ENCODE measurements at regions not wholly inside any gene's neighbourhood (a gene's known extent, or its start where the extent isn't known, plus 50 kb on each side); places are given as distances from the start of the nearest gene placed in this dataset.

GRCh38 chr2:153373510-153374279 lies 104.9 kb downstream of the RPRM start:
- Mint-ChIP-seq H3K4me1 (peaks cover 27% of the 10 kb centered on the region), H3K36me3 (ENCODE audit: low read depth) (no peaks in the 10 kb centered on the region), H3K4me3 (no peak overlapping the region), H3K9me3 (no peaks in the 10 kb centered on the region), H3K27me3 (ENCODE audit: insufficient read depth, low read depth, poor library complexity) (no peaks in the 10 kb centered on the region), H3K27ac (no peak overlapping the region)
- Histone ChIP-seq H3K27me3 (ENCODE audit: insufficient read depth) (no peaks in the 10 kb centered on the region), H4K20me1 (replicated peaks; ENCODE audit: insufficient read depth) (no peaks in the 10 kb centered on the region), H3K79me2 (replicated peaks; ENCODE audit: insufficient read depth) (no peaks in the 10 kb centered on the region), H3F3A (replicated peaks; ENCODE audit: low read depth) (no peaks in the 10 kb centered on the region), H3K36me3 (ENCODE audit: insufficient read depth) (no peaks in the 10 kb centered on the region), H3K4me2 (no peak overlapping the region), H3K27ac (ENCODE audit: low read depth) (no peak overlapping the region), H2AFZ (no peak overlapping the region), H3K4me1 (ENCODE audit: insufficient read depth) (peaks cover 13% of the 10 kb centered on the region), H3K4me3 (no peak overlapping the region), H3K9me2 (ENCODE audit: insufficient read depth) (no peaks in the 10 kb centered on the region)
- no peak for DNase-seq (ENCODE audit: low spot score)
- ATAC-seq: no peak
- TF ChIP-seq REST (IDR thresholded peaks at IDR 0.05; ENCODE audit: unreplicated experiment) (no peak), STAT1 (IDR thresholded peaks at IDR 0.05; ENCODE audit: unreplicated experiment) (no peak), NANOG (IDR thresholded peaks at IDR 0.05; ENCODE audit: borderline replicate concordance) (no peak), POLR2AphosphoS5 (IDR thresholded peaks at IDR 0.05; ENCODE audit: low read depth) (no peak), CREB1 (CRISPR knock-in tag; IDR thresholded peaks at IDR 0.05; ENCODE audit: low read depth) (no peak), ETS1 (IDR thresholded peaks at IDR 0.05) (no peak), EZH2phosphoT487 (IDR thresholded peaks at IDR 0.05; ENCODE audit: unreplicated experiment) (no peak), EZH2 (IDR thresholded peaks at IDR 0.05; ENCODE audit: low read depth, unreplicated experiment) (no peak), ZNF114 (CRISPR knock-in tag; IDR thresholded peaks at IDR 0.05) (no peak), JUNB (IDR thresholded peaks at IDR 0.05; ENCODE audit: unreplicated experiment) (no peak), ZNF331 (CRISPR knock-in tag; IDR thresholded peaks at IDR 0.05; ENCODE audit: low read depth) (no peak)
- TF ChIP-seq, protein P1, sequence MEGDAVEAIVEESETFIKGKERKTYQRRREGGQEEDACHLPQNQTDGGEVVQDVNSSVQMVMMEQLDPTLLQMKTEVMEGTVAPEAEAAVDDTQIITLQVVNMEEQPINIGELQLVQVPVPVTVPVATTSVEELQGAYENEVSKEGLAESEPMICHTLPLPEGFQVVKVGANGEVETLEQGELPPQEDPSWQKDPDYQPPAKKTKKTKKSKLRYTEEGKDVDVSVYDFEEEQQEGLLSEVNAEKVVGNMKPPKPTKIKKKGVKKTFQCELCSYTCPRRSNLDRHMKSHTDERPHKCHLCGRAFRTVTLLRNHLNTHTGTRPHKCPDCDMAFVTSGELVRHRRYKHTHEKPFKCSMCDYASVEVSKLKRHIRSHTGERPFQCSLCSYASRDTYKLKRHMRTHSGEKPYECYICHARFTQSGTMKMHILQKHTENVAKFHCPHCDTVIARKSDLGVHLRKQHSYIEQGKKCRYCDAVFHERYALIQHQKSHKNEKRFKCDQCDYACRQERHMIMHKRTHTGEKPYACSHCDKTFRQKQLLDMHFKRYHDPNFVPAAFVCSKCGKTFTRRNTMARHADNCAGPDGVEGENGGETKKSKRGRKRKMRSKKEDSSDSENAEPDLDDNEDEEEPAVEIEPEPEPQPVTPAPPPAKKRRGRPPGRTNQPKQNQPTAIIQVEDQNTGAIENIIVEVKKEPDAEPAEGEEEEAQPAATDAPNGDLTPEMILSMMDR (conservative IDR thresholded peaks at IDR 0.05; ENCODE audit: low read depth in 2 of 2): no peak
- TF ChIP-seq, protein P2, sequence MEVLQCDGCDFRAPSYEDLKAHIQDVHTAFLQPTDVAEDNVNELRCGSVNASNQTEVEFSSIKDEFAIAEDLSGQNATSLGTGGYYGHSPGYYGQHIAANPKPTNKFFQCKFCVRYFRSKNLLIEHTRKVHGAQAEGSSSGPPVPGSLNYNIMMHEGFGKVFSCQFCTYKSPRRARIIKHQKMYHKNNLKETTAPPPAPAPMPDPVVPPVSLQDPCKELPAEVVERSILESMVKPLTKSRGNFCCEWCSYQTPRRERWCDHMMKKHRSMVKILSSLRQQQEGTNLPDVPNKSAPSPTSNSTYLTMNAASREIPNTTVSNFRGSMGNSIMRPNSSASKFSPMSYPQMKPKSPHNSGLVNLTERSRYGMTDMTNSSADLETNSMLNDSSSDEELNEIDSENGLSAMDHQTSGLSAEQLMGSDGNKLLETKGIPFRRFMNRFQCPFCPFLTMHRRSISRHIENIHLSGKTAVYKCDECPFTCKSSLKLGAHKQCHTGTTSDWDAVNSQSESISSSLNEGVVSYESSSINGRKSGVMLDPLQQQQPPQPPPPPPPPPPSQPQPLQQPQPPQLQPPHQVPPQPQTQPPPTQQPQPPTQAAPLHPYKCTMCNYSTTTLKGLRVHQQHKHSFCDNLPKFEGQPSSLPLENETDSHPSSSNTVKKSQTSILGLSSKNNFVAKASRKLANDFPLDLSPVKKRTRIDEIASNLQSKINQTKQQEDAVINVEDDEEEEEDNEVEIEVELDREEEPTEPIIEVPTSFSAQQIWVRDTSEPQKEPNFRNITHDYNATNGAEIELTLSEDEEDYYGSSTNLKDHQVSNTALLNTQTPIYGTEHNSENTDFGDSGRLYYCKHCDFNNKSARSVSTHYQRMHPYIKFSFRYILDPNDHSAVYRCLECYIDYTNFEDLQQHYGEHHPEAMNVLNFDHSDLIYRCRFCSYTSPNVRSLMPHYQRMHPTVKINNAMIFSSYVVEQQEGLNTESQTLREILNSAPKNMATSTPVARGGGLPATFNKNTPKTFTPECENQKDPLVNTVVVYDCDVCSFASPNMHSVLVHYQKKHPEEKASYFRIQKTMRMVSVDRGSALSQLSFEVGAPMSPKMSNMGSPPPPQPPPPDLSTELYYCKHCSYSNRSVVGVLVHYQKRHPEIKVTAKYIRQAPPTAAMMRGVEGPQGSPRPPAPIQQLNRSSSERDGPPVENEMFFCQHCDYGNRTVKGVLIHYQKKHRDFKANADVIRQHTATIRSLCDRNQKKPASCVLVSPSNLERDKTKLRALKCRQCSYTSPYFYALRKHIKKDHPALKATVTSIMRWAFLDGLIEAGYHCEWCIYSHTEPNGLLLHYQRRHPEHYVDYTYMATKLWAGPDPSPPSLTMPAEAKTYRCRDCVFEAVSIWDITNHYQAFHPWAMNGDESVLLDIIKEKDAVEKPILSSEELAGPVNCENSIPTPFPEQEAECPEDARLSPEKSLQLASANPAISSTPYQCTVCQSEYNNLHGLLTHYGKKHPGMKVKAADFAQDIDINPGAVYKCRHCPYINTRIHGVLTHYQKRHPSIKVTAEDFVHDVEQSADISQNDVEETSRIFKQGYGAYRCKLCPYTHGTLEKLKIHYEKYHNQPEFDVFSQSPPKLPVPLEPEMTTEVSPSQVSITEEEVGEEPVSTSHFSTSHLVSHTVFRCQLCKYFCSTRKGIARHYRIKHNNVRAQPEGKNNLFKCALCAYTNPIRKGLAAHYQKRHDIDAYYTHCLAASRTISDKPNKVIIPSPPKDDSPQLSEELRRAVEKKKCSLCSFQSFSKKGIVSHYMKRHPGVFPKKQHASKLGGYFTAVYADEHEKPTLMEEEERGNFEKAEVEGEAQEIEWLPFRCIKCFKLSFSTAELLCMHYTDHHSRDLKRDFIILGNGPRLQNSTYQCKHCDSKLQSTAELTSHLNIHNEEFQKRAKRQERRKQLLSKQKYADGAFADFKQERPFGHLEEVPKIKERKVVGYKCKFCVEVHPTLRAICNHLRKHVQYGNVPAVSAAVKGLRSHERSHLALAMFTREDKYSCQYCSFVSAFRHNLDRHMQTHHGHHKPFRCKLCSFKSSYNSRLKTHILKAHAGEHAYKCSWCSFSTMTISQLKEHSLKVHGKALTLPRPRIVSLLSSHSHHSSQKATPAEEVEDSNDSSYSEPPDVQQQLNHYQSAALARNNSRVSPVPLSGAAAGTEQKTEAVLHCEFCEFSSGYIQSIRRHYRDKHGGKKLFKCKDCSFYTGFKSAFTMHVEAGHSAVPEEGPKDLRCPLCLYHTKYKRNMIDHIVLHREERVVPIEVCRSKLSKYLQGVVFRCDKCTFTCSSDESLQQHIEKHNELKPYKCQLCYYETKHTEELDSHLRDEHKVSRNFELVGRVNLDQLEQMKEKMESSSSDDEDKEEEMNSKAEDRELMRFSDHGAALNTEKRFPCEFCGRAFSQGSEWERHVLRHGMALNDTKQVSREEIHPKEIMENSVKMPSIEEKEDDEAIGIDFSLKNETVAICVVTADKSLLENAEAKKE (CRISPR knock-in tag; IDR thresholded peaks at IDR 0.05): no peak

Data from GM23338 (cell line).